ENCODE measurements at regions not wholly inside any gene's neighbourhood (a gene's known extent, or its start where the extent isn't known, plus 50 kb on each side); places are given as distances from the start of the nearest gene placed in this dataset.

DNA sequence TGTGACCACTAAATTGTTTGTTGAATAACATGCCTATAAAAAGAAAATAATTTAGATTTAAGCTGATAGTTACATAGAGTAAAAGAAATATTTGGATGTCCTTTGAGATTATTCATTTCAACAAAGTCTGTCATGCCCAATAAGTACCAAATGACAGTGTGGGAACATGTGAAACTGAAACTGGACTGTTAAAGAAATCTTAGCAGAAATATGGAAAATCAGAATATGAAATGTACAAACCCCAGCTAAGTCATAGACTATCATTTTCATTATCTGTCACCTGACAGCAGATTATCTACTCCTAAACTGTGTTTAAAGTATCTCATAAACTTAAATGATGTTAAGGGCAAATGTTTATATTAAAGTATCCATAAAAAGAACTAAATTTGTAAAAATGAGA lies 437.8 kb upstream of the FAM241A start:
- Mint-ChIP-seq H3K27me3 (ENCODE audit: insufficient read depth) (no peaks in the 10 kb centered on the region; the same call in none of the 2 replicates), H3K9me3 (no peaks in the 10 kb centered on the region), H3K4me3 (no peak overlapping the region)

DNA sequence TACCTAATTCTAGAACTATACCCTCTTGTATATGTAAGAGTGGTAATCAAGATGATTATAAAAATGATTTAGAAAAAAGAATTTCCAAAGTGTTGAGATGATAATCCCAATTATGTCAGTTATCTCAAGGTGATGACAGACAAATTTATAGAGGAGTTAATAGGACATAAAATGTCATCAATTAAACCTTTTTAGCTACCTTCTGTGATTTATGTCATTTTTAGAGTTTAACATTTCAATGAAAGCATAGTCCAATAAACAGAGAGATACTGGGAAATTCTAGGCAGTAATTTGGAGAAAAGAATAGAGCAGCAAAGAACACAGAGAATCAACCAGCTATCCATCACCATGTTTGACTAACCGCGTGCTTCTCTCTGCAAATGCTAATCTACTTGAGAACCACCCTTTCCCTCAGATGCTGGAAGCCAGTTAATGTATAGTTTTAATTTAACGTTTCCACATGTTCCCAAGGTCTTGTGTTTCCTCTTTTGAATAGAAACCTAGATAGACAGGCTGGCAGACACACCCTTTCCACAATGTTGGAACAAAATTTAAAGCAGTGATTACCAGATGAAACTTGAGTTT lies 433.1 kb upstream of the FAM241A start:
- Mint-ChIP-seq H3K9me3 (no peaks in the 10 kb centered on the region), H3K4me1 (ENCODE audit: low read depth) (no peaks in the 10 kb centered on the region), H3K27ac (no peak overlapping the region), H3K27me3 (ENCODE audit: insufficient read depth) (no peaks in the 10 kb centered on the region; the same call in none of the 2 replicates), H3K4me3 (no peak overlapping the region), H3K36me3 (ENCODE audit: low read depth) (no peaks in the 10 kb centered on the region)
- DNase-seq = no peak
- TF ChIP-seq, protein P1, sequence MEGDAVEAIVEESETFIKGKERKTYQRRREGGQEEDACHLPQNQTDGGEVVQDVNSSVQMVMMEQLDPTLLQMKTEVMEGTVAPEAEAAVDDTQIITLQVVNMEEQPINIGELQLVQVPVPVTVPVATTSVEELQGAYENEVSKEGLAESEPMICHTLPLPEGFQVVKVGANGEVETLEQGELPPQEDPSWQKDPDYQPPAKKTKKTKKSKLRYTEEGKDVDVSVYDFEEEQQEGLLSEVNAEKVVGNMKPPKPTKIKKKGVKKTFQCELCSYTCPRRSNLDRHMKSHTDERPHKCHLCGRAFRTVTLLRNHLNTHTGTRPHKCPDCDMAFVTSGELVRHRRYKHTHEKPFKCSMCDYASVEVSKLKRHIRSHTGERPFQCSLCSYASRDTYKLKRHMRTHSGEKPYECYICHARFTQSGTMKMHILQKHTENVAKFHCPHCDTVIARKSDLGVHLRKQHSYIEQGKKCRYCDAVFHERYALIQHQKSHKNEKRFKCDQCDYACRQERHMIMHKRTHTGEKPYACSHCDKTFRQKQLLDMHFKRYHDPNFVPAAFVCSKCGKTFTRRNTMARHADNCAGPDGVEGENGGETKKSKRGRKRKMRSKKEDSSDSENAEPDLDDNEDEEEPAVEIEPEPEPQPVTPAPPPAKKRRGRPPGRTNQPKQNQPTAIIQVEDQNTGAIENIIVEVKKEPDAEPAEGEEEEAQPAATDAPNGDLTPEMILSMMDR (IDR thresholded peaks at IDR 0.05) = no peak

More for the DNA sequence above, 437.8 kb upstream of the FAM241A start:
- DNase-seq = no peak
- Mint-ChIP-seq H3K4me1 (ENCODE audit: low read depth) (no peaks in the 10 kb centered on the region), H3K27ac (no peak overlapping the region), H3K36me3 (ENCODE audit: low read depth) (no peaks in the 10 kb centered on the region)
- TF ChIP-seq, protein P1 (IDR thresholded peaks at IDR 0.05) = no peak

DNA sequence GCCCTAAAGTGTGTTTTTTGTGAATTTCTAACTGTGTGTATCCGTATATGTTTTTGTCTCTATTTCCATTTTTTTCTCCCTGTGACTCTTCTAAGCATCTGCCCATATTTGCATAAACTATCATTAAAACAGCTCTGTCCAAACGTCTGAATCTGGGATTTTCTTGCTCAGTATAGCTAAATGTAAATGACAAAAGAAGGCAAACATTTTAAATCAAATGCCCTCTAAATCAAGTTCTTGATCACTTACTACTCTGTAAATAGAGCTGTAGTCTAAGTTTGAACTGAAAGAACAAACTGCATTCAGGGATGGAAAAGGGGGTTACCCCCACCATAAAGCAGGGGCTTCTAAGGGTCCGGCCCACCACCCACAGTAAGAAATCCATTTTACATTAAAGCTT lies 432.0 kb upstream of the FAM241A start:
- H3K27ac Mint-ChIP-seq = no peak overlapping the region

DNA sequence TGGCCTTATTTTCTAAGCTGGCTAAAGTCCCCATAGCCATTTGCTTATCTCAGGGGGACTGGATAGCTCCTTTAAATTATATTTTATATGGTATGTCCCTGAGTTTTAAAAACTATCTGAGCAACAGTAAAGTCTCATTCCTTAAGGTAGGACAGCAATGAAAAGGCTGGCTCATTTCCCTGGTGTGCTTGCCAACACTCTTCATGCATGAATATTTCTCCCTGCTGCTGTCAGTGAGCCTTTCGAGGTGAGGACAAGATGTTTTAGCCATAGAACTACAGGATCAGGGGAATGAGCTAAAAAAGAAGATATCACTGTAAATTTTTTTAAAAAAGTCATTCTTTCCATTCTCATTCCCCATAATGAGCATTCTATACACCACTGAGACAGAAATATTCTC lies 427.3 kb upstream of the FAM241A start:
- DNase-seq = no peak
- peaks cover 2% of the 10 kb centered on the region; the same call in 1 of the 2 replicates for H3K27me3 Mint-ChIP-seq (ENCODE audit: insufficient read depth)

More for the DNA sequence above, 432.0 kb upstream of the FAM241A start:
- Mint-ChIP-seq H3K27me3 (ENCODE audit: insufficient read depth) (no peaks in the 10 kb centered on the region; the same call in none of the 2 replicates), H3K36me3 (ENCODE audit: low read depth) (no peaks in the 10 kb centered on the region), H3K4me1 (ENCODE audit: low read depth) (no peaks in the 10 kb centered on the region), H3K9me3 (no peaks in the 10 kb centered on the region), H3K4me3 (no peak overlapping the region)
- TF ChIP-seq, protein P1 (IDR thresholded peaks at IDR 0.05) = no peak
- no peak for DNase-seq

DNA sequence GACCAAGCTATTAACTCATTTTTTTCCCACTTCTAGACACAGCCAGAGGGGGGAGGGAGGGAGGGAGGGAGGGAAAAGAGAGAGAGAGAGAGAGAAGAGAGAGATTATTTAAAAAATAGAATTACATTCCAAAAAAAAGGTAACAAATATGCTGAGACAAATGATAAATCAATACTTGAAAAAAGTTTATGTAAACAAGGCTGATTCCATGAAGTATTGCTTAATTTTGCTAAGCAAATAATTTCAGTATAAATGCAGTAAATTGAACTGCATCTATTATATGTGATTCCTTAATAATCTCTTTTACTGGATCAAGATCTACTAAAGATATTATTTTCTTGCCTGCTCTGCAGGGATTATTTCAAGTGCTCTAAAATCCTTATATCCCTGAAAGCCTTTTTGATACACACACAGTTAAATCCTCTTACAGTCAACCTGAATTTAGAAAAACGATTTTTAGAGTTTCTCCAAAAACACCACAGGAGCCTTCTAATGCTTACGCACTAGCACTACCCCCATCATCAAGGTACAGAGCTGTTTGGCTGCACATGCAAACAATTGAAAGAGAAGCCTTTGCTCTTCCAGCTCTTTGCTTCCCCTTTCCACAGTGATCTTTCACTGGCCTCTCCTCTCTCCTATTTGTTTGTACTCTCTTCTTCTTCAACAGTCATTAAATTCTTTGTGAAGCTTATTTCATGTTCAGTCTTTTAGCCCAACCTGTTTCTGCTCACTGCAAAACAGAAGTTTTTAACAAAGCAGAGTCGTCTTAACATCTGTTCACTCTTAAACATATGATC lies 426.3 kb upstream of the FAM241A start:
- Mint-ChIP-seq H3K27ac (no peak overlapping the region), H3K27me3 (ENCODE audit: insufficient read depth) (peaks cover 2% of the 10 kb centered on the region; the same call in 1 of the 2 replicates), H3K36me3 (ENCODE audit: low read depth) (no peaks in the 10 kb centered on the region), H3K4me1 (ENCODE audit: low read depth) (no peaks in the 10 kb centered on the region), H3K9me3 (no peaks in the 10 kb centered on the region), H3K4me3 (no peak overlapping the region)
- TF ChIP-seq, protein P1 (IDR thresholded peaks at IDR 0.05) = no peak
- no peak for DNase-seq

More for the DNA sequence above, 427.3 kb upstream of the FAM241A start:
- Mint-ChIP-seq H3K36me3 (ENCODE audit: low read depth) (no peaks in the 10 kb centered on the region), H3K4me3 (no peak overlapping the region), H3K27ac (no peak overlapping the region), H3K4me1 (ENCODE audit: low read depth) (no peaks in the 10 kb centered on the region), H3K9me3 (no peaks in the 10 kb centered on the region)
- TF ChIP-seq, protein P1 (IDR thresholded peaks at IDR 0.05) = no peak
